K562 (cell line): ENCODE measurements at regions not wholly inside any gene's neighbourhood (a gene's known extent, or its start where the extent isn't known, plus 50 kb on each side); places are given as distances from the start of the nearest gene placed in this dataset.

Experiments
- ATAC-seq: fragments of 200-7000 bp; cut with Tn5 transposase; 3 replicates; pipeline ENCODE4 v1.9.1; 2020; ENCODE audit warnings: moderate library complexity
- BruUV-seq: library from RNA; stranded (reverse); fragments of 400-500 nt; replicated peaks from 2 replicates; lab custom pipeline; 2021; lab: Mats Ljungman, UMichigan
- CTCF ChIA-PET: fragments of 300-600 bp; formaldehyde crosslinking; extraction: SDS; loops from one replicate; lab custom pipeline; 2021; ENCODE audit warnings: low intra/inter-chr PET ratio; lab: Yijun Ruan, JAX
- POLR2A ChIA-PET: fragments of 300-600, 350-650 bp; sonication (Branson Sonifier 250); formaldehyde crosslinking; extraction: SDS; loops from one replicate; lab custom pipeline; 2021; ENCODE audit warnings: antibody characterized with exemption, inconsistent platforms; lab: Yijun Ruan, JAX
- DNase-seq, 4 experiments: peaks; one replicate each; pipeline versions ENCODE4 v3.0.0 to v3.0.0-alpha.2; 2011 to 2018; ENCODE audit warnings: low spot score in 3 of 4, mixed read lengths in 3 of 4; ENCODE audit errors: extremely low read depth in 1 of 4
- FAIRE-seq: peaks from 2 replicates; lab custom pipeline; 2011; peaks lifted over from hg19 to GRCh38; lab: Jason Lieb, UNC
- H2AFZ ChIP-seq: 2 replicates; pipeline ENCODE4 v1.6.0; 2011; ENCODE audit warnings: low read depth, low read length, control low read depth, inconsistent platforms
- H3K27ac ChIP-seq: fragments of 200-600 bp; 3 replicates; pipeline ENCODE4 v1.8.0; 2011; ENCODE audit warnings: low read depth, mild to moderate bottlenecking, control low read depth, inconsistent platforms, low read length, moderate library complexity, mixed read lengths; ENCODE audit errors: extremely low read depth
- H3K27me3 ChIP-seq, 2 experiments: fragments of 300-600 bp in 1 of 2; 2 replicates in 1 of 2; 3 replicates in 1 of 2; pipeline versions ENCODE4 v1.6.0 to v1.8.0; 2011; ENCODE audit warnings: inconsistent platforms in 2 of 2, low read length in 2 of 2, mild to moderate bottlenecking in 1 of 2, mixed read lengths in 1 of 2, moderate library complexity in 1 of 2; ENCODE audit not compliant: control insufficient read depth in 2 of 2, insufficient read depth in 2 of 2
- H3K36me3 ChIP-seq: fragments of 300-600 bp; 3 replicates; pipeline ENCODE4 v1.8.0; 2011; ENCODE audit warnings: mild to moderate bottlenecking, low read length, inconsistent platforms; ENCODE audit not compliant: control insufficient read depth, insufficient read depth
- H3K4me1 ChIP-seq, 2 experiments: fragments of 200-600 bp in 1 of 2; replicated peaks in 1 of 2; 2 replicates in 1 of 2; 3 replicates in 1 of 2; pipeline versions ENCODE4 v1.5.1 to v1.8.0; 2011; ENCODE audit warnings: inconsistent platforms in 2 of 2, low read length in 2 of 2, mild to moderate bottlenecking in 1 of 2, mixed read lengths in 1 of 2, moderate library complexity in 1 of 2; ENCODE audit not compliant: control insufficient read depth in 2 of 2, insufficient read depth in 2 of 2
- H3K4me2 ChIP-seq: 2 replicates; pipeline ENCODE4 v1.6.1; 2011; ENCODE audit warnings: low read length, control low read depth, inconsistent platforms, mixed read lengths; ENCODE audit not compliant: insufficient read depth
- H3K4me3 ChIP-seq: fragments of 200-600 bp; sonication (generic), shearing (Covaris generic); 2 replicates; pipeline ENCODE4 v1.5.1; 2016; ENCODE audit warnings: control low read depth, inconsistent platforms
- H3K79me2 ChIP-seq: fragments of 200-600 bp; 3 replicates; pipeline ENCODE4 v1.8.0; 2011; ENCODE audit warnings: low read length, inconsistent platforms; ENCODE audit not compliant: control insufficient read depth, insufficient read depth
- H3K9ac ChIP-seq, 2 experiments: 2 replicates each; pipeline versions ENCODE4 v1.6.0 to v1.6.1; 2011; ENCODE audit warnings: low read depth in 2 of 2, low read length in 2 of 2, control low read depth in 1 of 2, inconsistent platforms in 1 of 2, mild to moderate bottlenecking in 1 of 2, mixed read lengths in 1 of 2; ENCODE audit not compliant: insufficient read depth in 1 of 2
- H3K9me1 ChIP-seq: one replicate; pipeline ENCODE4 v1.6.0; 2011; ENCODE audit warnings: inconsistent platforms, mild to moderate bottlenecking, low read length, moderate library complexity; ENCODE audit not compliant: control insufficient read depth, insufficient read depth
- H3K9me3 ChIP-seq: replicated peaks from 2 replicates; pipeline ENCODE4 v1.5.1; 2011; ENCODE audit warnings: low read depth, low read length, inconsistent platforms; ENCODE audit not compliant: control insufficient read depth, insufficient read depth
- H4K20me1 ChIP-seq: replicated peaks from 2 replicates; pipeline ENCODE4 v1.6.1; 2011; ENCODE audit warnings: low read length, inconsistent platforms, mixed read lengths; ENCODE audit not compliant: control insufficient read depth, insufficient read depth
- BCOR ChIP-seq: fragments of 450-650 bp; IDR thresholded peaks from 2 replicates; pipeline ENCODE4 v1.6.1; 2016
- EP400 ChIP-seq: fragments of 450-650 bp; IDR thresholded peaks from 2 replicates; pipeline ENCODE4 v1.6.1; 2017; ENCODE audit warnings: antibody characterized with exemption, mild to moderate bottlenecking, moderate library complexity
- FOXA3 ChIP-seq, 2 experiments: fragments of 450-650 bp in 1 of 2; sonication (generic) in 1 of 2; formaldehyde crosslinking; IDR thresholded peaks in 1 of 2; conservative IDR thresholded peaks in 1 of 2; 2 replicates each; pipeline versions ENCODE4 v1.4.0 to v1.8.0; 2020 to 2022; ENCODE audit warnings: mild to moderate bottlenecking in 2 of 2, missing genetic modification reagents in 1 of 2
- HDGF ChIP-seq: fragments of 450-650 bp; IDR thresholded peaks from 2 replicates; pipeline ENCODE4 v1.6.1; 2016
- SP2 ChIP-seq: IDR thresholded peaks from 2 replicates; pipeline ENCODE4 v1.6.1; 2011; ENCODE audit warnings: mild to moderate bottlenecking, low read depth, low read length, moderate library complexity; ENCODE audit not compliant: poor library complexity, severe bottlenecking; ENCODE audit errors: extremely low read depth
- ZZZ3 ChIP-seq: fragments of 450-650 bp; IDR thresholded peaks from 2 replicates; pipeline ENCODE4 v1.6.1; 2016; ENCODE audit warnings: antibody characterized with exemption, mild to moderate bottlenecking, moderate library complexity
- whole genome bisulfite sequencing: fragments of 100-300 bp; shearing (Covaris generic); methylation state at CpG from one replicate; pipeline ENCODE4 v1.1.6; 2016; ENCODE audit warnings: low coverage, mixed read lengths; ENCODE audit not compliant: insufficient coverage; ENCODE audit errors: missing lambda C conversion rate; 5-methylcytosine and 5-hydroxymethylcytosine counted together
- in situ Hi-C: fragments of 300-500 bp; cut with MboI; formaldehyde crosslinking; loops from 4 replicates; pipeline ENCODE4 v1.15.0; 2018; ENCODE audit warnings: inconsistent platforms, mixed read lengths
- intact Hi-C: fragments of 100-400 bp; cut with micrococcal nuclease; formaldehyde crosslinking; loops from 2 replicates; pipeline ENCODE4 v1.14.2; 2022
- TF ChIP-seq, protein P1 (sequence below): sonication (generic); formaldehyde crosslinking; IDR thresholded peaks from 2 replicates; pipeline ENCODE4 v1.8.0; 2022; ENCODE audit warnings: mild to moderate bottlenecking, low read depth, missing genetic modification reagents
- TF ChIP-seq, protein P2 (sequence below), 3 experiments: fragments of 200-800 bp in 1 of 3; sonication (Bioruptor generic) in 1 of 3; sonication (generic) in 1 of 3; formaldehyde crosslinking in 1 of 3; IDR thresholded peaks; 2 replicates each; pipeline versions ENCODE4 v1.6.1 to v1.8.0; 2016 to 2022; ENCODE audit warnings: mild to moderate bottlenecking in 2 of 3, missing compliant biosample characterization in 2 of 3, missing genetic modification characterization in 2 of 3, missing genetic modification reagents in 1 of 3
- TF ChIP-seq, protein P3 (sequence below): fragments of 450-650 bp; IDR thresholded peaks from 2 replicates; pipeline ENCODE4 v1.6.1; 2014; ENCODE audit warnings: low read depth, mild to moderate bottlenecking, moderate library complexity, borderline replicate concordance

DNA sequence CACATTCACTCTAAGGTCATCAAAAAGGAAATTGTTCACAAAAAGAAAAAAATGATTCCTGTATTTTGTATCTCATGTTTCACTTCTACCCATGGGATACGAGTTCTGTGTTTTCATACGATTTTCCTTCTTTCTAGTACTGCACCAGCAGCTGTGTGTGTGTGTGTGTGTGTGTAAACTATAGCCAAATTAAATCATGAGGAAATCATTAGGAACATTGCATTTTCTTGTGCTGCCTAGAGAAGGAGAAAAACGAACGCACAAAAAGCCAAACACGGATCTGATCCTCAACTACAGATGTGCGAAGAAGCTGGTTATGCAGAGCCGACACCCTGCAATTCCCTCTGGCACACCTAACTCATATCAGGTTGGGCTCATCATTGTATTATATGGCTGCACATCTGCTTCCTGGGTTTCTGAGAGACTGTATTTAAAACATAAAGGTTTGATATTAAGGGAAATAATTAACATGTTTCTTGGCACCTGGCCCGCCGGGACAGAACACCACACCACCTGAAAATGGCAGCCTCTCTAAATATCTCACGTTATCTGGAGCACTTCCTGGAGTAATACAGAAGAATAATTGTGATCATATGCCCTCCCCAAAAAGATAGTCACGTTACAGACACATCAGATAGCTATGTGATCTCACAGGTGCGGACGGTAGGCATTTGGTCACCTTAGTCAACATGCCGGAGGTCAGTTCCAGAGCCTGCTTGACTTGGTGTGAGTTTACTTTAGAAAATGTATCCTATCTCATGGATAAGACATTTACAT is 586.3 kb upstream of the SALL3 start:
- no peak overlapping the region for H3K4me3 ChIP-seq
- in situ Hi-C loops (no loop called here), intact Hi-C loops (no loop called here)
- H3K4me1 ChIP-seq, result no peaks in the 10 kb centered on the region; a peak in 1 of 5 replicates
- BruUV-seq, result no TSS peak
- no peaks in the 10 kb centered on the region for H4K20me1 ChIP-seq
- under 1% methylated on average over 11 of the region's 14 CpGs for WGBS
- peaks cover 3 to 41% of the 10 kb centered on the region in 2 experiments; a peak in 3 of 5 replicates for H3K27me3 ChIP-seq
- H3K79me2 ChIP-seq, result no peaks in the 10 kb centered on the region
- H3K36me3 ChIP-seq, result no peaks in the 10 kb centered on the region
- H3K9ac ChIP-seq, result no peak overlapping the region
- ChIA-PET CTCF (no interaction called here), POLR2A (no interaction called here)
- DNase-seq, result no peak
- TF ChIP-seq HDGF, result no peak
- TF ChIP-seq ZZZ3, result no peak
- TF ChIP-seq BCOR, result no peak
- TF ChIP-seq EP400, result no peak
- TF ChIP-seq, protein P1, sequence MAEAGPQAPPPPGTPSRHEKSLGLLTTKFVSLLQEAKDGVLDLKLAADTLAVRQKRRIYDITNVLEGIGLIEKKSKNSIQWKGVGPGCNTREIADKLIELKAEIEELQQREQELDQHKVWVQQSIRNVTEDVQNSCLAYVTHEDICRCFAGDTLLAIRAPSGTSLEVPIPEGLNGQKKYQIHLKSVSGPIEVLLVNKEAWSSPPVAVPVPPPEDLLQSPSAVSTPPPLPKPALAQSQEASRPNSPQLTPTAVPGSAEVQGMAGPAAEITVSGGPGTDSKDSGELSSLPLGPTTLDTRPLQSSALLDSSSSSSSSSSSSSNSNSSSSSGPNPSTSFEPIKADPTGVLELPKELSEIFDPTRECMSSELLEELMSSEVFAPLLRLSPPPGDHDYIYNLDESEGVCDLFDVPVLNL, result no peak
- TF ChIP-seq, protein P2, sequence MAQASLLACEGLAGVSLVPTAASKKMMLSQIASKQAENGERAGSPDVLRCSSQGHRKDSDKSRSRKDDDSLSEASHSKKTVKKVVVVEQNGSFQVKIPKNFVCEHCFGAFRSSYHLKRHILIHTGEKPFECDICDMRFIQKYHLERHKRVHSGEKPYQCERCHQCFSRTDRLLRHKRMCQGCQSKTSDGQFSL (CRISPR knock-in tag; IDR thresholded peaks at IDR 0.05), result no peak
- TF ChIP-seq, protein P2 (tag; IDR thresholded peaks at IDR 0.05), result no peak
- TF ChIP-seq SP2, result no peak
- no peak for TF ChIP-seq FOXA3 (CRISPR knock-in tag; conservative IDR thresholded peaks at IDR 0.05 in 1 of 2, IDR thresholded peaks at IDR 0.05 in 1 of 2)
- TF ChIP-seq, protein P3, sequence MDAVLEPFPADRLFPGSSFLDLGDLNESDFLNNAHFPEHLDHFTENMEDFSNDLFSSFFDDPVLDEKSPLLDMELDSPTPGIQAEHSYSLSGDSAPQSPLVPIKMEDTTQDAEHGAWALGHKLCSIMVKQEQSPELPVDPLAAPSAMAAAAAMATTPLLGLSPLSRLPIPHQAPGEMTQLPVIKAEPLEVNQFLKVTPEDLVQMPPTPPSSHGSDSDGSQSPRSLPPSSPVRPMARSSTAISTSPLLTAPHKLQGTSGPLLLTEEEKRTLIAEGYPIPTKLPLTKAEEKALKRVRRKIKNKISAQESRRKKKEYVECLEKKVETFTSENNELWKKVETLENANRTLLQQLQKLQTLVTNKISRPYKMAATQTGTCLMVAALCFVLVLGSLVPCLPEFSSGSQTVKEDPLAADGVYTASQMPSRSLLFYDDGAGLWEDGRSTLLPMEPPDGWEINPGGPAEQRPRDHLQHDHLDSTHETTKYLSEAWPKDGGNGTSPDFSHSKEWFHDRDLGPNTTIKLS, result no peak
- FAIRE-seq, result no peak
- H2AFZ ChIP-seq, result no peak overlapping the region
- ATAC-seq, result no peak
- no peaks in the 10 kb centered on the region for H3K9me3 ChIP-seq
- H3K4me2 ChIP-seq, result no peak overlapping the region
- H3K27ac ChIP-seq, result no peak overlapping the region
- no peaks in the 10 kb centered on the region for H3K9me1 ChIP-seq
